Activated CD4-positive, alpha-beta T cell treated with anti-CD3 and anti-CD28 coated beads for 36 hours (primary cell): ENCODE measurements at regions not wholly inside any gene's neighbourhood (a gene's known extent, or its start where the extent isn't known, plus 50 kb on each side); places are given as distances from the start of the nearest gene placed in this dataset.
A peak's percentile ranks its signal among the peaks of the same experiment; 100 is the strongest.
"Not testable (repeated sequence)": the region's sequence is repeated elsewhere in the genome, so short reads cannot be mapped to it uniquely, and the experiment has no call there.

Experiments
- ATAC-seq: fragments of 200-7000 bp; cut with Tn5 transposase; one replicate; pipeline ENCODE4 v1.10.0; 2021; ENCODE audit warnings: mild to moderate bottlenecking, moderate library complexity
- CTCF ChIA-PET: fragments of 350-600 bp; sonication (Branson Sonifier 250); formaldehyde crosslinking; loops from one replicate; lab custom pipeline; 2021; ENCODE audit warnings: antibody characterized with exemption; lab: Charles Lee
- POLR2A ChIA-PET: fragments of 350-600 bp; sonication (Branson Sonifier 250); formaldehyde crosslinking; loops from one replicate; lab custom pipeline; 2021; ENCODE audit warnings: antibody characterized with exemption, inconsistent platforms; lab: Charles Lee
- DNase-seq: peaks from one replicate; pipeline ENCODE4 v3.0.0-alpha.2; 2020
- H3K27ac Mint-ChIP-seq: one replicate; pipeline ENCODE4 v1.8.0; 2021; ENCODE audit warnings: mixed read lengths
- H3K27me3 Mint-ChIP-seq: one replicate; pipeline ENCODE4 v1.8.0; 2021; ENCODE audit warnings: mixed read lengths
- H3K36me3 Mint-ChIP-seq: one replicate; pipeline ENCODE4 v1.8.0; 2021; ENCODE audit warnings: low read depth, mixed read lengths
- H3K4me1 Mint-ChIP-seq: one replicate; pipeline ENCODE4 v1.8.0; 2021; ENCODE audit warnings: mixed read lengths
- H3K4me3 Mint-ChIP-seq: one replicate; pipeline ENCODE4 v1.8.0; 2021; ENCODE audit warnings: mild to moderate bottlenecking, moderate library complexity, mixed read lengths
- H3K9me3 Mint-ChIP-seq: one replicate; pipeline ENCODE4 v1.8.0; 2021; ENCODE audit warnings: low read depth, mixed read lengths
- intact Hi-C, 2 experiments: fragments of 100-400 bp; cut with DNase I in 1 of 2; cut with micrococcal nuclease in 1 of 2; formaldehyde crosslinking; loops; one replicate each; pipeline versions ENCODE4 v1.14.2 to v1.15.1; 2022 to 2024; cut with DNase I, micrococcal nuclease

DNA sequence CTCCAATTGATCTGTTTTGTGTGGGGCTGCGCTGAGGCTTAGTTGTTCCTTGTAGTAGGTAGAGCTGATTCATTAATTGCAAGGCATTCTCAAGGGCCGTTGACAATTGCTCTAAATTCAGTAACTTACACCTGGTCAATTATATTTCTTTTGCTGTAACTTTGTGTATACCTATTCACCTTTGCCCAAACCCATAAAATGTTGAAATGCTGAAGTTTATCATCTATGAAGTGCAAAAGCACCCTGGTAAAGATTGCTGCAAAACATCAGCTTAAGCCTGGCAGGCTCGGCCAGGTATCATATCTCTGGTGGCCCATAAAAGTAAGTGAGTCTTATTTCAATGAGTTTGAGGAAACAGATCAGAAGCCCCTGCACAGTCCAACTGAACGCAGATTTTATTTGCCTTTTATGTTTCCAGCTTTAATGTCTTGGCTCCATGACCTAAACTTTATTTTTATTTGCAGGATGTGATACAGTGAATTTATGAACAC is 203.6 kb upstream of the SLCO3A1 start:
- no peaks in the 10 kb centered on the region for H3K9me3 Mint-ChIP-seq
- POLR2A ChIA-PET, result no interaction called here
- H3K4me3 Mint-ChIP-seq, result no peak overlapping the region
- no peak overlapping the region for H3K27ac Mint-ChIP-seq
- intact Hi-C loops, result no loop called here
- peaks cover 6% of the 10 kb centered on the region for H3K27me3 Mint-ChIP-seq
- no peaks in the 10 kb centered on the region for H3K36me3 Mint-ChIP-seq
- CTCF ChIA-PET, result interaction anchor here (1.0 kb wide), 1 partner anchor 348 kb away, joined by 3 read pairs; no protein-coding TSS in a partner anchor
- H3K4me1 Mint-ChIP-seq, result no peaks in the 10 kb centered on the region
- ATAC-seq, result no peak
- no peak for DNase-seq

DNA sequence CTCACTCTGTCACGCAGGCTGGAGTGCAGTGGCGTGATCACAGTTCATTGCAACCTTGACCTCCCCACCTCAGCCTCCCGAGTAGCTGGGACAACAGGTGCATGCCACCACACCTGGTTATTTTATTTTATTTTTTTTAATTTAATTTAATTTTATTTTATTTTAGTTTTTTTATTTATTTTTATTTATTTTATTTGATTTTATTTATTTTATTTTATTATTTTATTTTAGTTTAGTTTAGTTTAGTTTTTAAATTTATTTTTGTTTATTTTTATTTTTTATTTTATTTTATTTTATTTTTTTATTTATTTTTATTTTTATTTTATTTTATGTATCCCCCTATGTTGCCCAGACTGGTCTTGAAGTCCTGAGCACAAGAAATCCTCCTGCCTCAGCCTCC is 202.3 kb upstream of the SLCO3A1 start:
- POLR2A ChIA-PET, result no interaction called here
- H3K27ac Mint-ChIP-seq, result no peak overlapping the region
- H3K36me3 Mint-ChIP-seq, result no peaks in the 10 kb centered on the region
- ATAC-seq (no peak), DNase-seq (no peak)
- H3K9me3 Mint-ChIP-seq, result no peaks in the 10 kb centered on the region
- peaks cover 15% of the 10 kb centered on the region for H3K27me3 Mint-ChIP-seq
- peaks cover 2% of the 10 kb centered on the region for H3K4me1 Mint-ChIP-seq
- intact Hi-C loops, result no loop called here
- no peak overlapping the region for H3K4me3 Mint-ChIP-seq
- CTCF ChIA-PET, result interaction anchor here (1.4 kb wide), 1 partner anchor 55 kb away, joined by 3 read pairs; no protein-coding TSS in a partner anchor

DNA sequence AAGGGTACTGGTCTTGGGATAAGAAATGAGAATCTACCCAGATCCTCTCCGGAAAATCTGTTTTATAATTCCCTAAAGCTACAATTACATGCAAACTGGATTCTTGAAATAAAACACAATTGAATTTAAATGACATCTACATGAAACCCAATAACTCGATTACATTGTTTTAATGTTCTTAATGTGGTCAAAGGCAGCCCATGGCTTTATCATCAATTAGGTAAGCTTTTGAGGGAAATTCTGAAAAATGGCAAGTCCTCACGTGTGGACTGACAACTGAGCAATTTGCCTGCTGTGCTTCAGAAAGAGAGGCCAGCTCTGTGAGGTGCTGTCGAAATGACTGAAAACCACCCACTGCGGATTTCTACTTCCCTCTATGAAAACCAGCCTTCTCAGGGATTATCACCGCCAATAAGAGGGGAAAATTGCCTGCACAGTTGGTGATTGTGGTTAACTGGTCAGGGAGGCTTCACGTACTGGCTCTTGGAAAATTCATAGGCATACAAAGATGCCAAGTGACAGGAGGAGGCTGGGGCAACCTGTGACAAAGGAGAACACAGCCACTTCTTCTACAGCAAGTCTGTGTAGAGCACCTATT is 200.8 kb upstream of the SLCO3A1 start:
- ATAC-seq, result no peak
- H3K9me3 Mint-ChIP-seq, result no peaks in the 10 kb centered on the region
- CTCF ChIA-PET, result no interaction called here
- intact Hi-C loops, result no loop called here
- no peak for DNase-seq
- peaks cover 2% of the 10 kb centered on the region for H3K4me1 Mint-ChIP-seq
- POLR2A ChIA-PET, result no interaction called here
- H3K4me3 Mint-ChIP-seq, result no peak overlapping the region
- H3K36me3 Mint-ChIP-seq, result no peaks in the 10 kb centered on the region
- H3K27me3 Mint-ChIP-seq, result peaks cover 21% of the 10 kb centered on the region
- no peak overlapping the region for H3K27ac Mint-ChIP-seq

DNA sequence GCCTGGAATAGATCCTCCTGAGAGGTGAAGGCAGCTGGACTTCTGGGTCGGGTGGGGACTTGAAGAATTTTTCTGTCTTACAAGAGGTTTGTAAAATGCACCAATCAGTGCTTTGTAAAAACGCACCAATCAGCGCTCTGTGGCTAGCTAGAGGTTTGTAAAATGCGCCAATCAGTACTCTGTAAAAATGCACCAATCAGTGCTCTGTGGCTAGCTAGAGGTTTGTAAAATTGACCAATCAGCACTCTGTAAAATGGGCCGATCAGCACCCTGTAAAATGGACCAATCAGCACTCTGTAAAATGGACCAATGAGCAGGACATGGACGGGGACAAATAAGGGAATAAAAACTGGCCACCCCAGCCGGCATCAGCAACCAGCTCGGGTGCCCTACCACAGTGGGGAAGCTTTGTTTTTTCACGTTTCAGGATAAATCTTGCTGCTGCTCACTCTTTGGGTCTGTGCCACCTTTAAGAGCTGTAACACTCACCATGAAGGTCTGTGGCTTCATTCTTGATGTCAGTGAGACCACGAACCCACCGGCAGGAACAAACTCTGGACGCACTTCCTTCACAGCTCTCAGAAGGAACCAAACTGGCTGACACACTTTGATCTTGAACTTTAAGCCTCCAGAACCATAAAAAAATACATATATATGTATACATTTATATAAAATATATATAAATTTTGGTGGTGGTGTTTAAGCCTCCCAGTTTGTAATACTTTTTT is 197.8 kb upstream of the SLCO3A1 start:
- intact Hi-C loops, DNase-seq, H3K4me1 Mint-ChIP-seq, H3K9me3 Mint-ChIP-seq, H3K4me3 Mint-ChIP-seq, H3K27ac Mint-ChIP-seq, H3K36me3 Mint-ChIP-seq, ATAC-seq: not testable (repeated sequence)
- CTCF ChIA-PET, result interaction anchor here (0.7 kb wide), 1 partner anchor 50 kb away, joined by 3 read pairs; no protein-coding TSS in a partner anchor
- peaks cover 35% of the 10 kb centered on the region for H3K27me3 Mint-ChIP-seq
- POLR2A ChIA-PET, result interaction anchor here (0.6 kb wide), 1 partner anchor 280 kb away, joined by 4 read pairs; no protein-coding TSS in a partner anchor

DNA sequence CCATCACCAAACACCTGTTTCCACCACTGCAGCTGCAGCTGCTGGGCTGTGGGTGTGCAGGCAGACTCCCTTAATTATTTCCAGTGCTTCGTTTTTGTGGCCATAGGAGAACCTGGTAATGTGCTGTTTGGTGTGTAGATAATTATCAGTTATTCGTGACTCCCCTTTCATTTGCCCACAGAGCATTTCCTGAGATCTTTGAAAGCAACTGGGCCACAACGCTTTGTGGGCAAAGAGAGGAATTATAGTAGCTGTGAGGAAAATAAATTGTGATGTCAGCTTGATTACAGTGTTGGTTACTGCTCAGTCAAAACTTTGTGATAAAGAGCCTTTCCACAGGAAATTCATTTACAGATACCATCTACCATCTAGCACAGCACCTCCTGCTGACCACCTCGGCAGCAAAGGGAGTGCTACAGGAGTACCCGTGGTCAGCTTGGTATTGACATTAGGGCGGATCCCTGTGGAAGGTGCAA is 193.3 kb upstream of the SLCO3A1 start:
- intact Hi-C loops, result no loop called here
- H3K36me3 Mint-ChIP-seq, result no peaks in the 10 kb centered on the region
- POLR2A ChIA-PET, result interaction anchor here (0.7 kb wide), 1 partner anchor 127 kb away, joined by 3 read pairs; no protein-coding TSS in a partner anchor
- H3K27me3 Mint-ChIP-seq, result peaks cover 32% of the 10 kb centered on the region
- H3K9me3 Mint-ChIP-seq, result no peaks in the 10 kb centered on the region
- H3K4me1 Mint-ChIP-seq, result peaks cover 6% of the 10 kb centered on the region
- H3K4me3 Mint-ChIP-seq, result no peak overlapping the region
- ATAC-seq, result no peak
- DNase-seq, result no peak
- CTCF ChIA-PET, result no interaction called here
- no peak overlapping the region for H3K27ac Mint-ChIP-seq

DNA sequence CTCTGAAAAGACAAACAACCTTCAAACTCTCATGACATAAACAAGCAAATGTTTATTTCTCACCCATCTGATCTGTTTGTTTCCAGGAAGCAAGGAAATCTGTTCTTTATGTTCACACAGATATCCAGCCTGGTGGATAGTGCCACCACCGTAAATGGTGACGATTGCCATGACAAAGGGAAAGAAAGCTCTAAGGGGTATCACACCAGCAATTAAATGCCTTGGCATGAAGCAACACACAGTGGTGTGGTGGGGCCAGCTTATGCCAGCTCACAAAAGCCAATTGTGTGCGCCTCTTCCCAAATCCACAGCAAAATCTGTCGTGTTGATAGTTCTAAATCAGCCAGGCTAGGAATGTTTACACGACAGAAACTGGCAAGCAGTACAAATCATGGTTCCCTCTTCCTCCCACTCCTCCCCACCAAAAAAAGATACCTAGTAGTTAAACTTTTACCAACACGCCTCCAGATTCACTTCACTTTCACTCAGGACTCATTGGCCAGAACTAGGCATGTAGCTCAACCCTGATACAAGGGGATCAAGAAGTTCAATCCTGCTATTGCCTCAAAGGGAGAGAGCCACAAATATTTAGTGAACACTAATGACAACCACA is 189.2 kb upstream of the SLCO3A1 start:
- no peak overlapping the region for H3K4me3 Mint-ChIP-seq
- ATAC-seq (no peak), DNase-seq (no peak)
- peaks cover 6% of the 10 kb centered on the region for H3K27me3 Mint-ChIP-seq
- ChIA-PET CTCF (interaction anchor here (1.2 kb wide), 1 partner anchor 11 kb away, joined by 3 read pairs; no protein-coding TSS in a partner anchor), POLR2A (no interaction called here)
- no peaks in the 10 kb centered on the region for H3K36me3 Mint-ChIP-seq
- H3K9me3 Mint-ChIP-seq, result no peaks in the 10 kb centered on the region
- no peak overlapping the region for H3K27ac Mint-ChIP-seq
- peaks cover 5% of the 10 kb centered on the region for H3K4me1 Mint-ChIP-seq
- intact Hi-C loops, result no loop called here

DNA sequence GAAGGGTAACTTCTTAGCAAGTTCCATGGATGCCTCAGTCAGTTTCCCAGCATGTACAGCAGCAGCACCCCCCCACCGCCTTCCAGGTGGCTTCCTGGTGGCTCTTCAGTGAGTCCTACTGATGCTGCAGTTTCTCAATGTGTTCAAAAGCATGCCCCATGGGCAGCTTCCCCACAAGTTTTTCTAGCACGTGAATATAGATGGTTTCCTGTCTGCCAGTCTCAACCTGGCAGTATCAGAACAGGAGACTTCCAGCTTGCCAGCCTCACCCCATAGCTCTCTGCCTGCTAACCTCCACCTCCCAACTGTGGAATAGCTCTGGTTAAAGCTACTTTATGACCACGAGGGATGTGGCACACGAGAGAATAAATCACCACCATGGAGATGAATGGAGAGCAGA is 188.3 kb upstream of the SLCO3A1 start:
- H3K36me3 Mint-ChIP-seq, result no peaks in the 10 kb centered on the region
- CTCF ChIA-PET, result no interaction called here
- no peak overlapping the region for H3K4me3 Mint-ChIP-seq
- H3K4me1 Mint-ChIP-seq, result peaks cover 2% of the 10 kb centered on the region
- POLR2A ChIA-PET, result no interaction called here
- no peak overlapping the region for H3K27ac Mint-ChIP-seq
- intact Hi-C loops, result no loop called here
- peaks cover 5% of the 10 kb centered on the region for H3K27me3 Mint-ChIP-seq
- no peak for DNase-seq
- ATAC-seq, result no peak
- no peaks in the 10 kb centered on the region for H3K9me3 Mint-ChIP-seq

DNA sequence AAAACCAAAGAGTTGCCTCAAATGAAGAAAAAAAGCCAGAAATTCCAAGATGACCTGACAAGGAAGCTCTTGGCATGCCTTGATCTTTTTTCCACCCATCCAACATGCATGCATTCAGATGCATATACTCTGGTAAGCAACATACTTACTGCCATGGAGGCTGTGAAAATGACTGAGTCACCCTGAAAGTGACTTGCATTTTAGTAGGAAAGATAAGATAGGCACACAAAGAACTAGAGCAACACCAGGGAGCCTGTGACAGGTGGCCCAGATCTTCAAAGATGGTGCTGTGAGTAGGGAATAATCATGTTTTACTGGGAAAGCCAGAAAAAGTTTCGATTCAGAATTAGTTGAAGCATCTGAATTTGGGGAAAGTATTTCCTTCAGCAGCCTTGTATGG is 185.1 kb upstream of the SLCO3A1 start:
- no peak overlapping the region for H3K4me3 Mint-ChIP-seq
- no peak for ATAC-seq
- DNase-seq, result no peak
- intact Hi-C loops, result no loop called here
- ChIA-PET CTCF (interaction anchor here (1.0 kb wide), 1 partner anchor 13 kb away, joined by 3 read pairs; no protein-coding TSS in a partner anchor), POLR2A (no interaction called here)
- peaks cover 7% of the 10 kb centered on the region for H3K27me3 Mint-ChIP-seq
- H3K36me3 Mint-ChIP-seq, result no peaks in the 10 kb centered on the region
- no peaks in the 10 kb centered on the region for H3K4me1 Mint-ChIP-seq
- no peak overlapping the region for H3K27ac Mint-ChIP-seq
- peaks cover 4% of the 10 kb centered on the region for H3K9me3 Mint-ChIP-seq

DNA sequence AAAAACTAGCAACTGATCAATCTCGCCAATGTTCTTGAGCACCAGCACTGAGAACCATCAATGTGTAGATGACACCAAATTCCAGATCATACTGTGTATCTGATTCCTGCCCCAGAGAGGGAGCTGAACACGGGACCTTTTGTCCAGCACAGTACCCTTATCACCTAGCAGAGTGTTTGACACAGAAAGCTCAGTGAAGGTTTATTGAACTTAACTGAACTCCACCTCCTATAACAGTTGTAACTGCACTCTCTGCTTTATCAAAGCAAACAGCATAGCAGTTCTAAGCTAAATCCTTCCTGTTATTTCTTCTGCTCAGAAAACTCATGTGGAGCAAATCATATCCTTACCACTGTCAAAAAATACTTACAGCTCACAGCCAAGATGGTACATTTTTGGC is 183.4 kb upstream of the SLCO3A1 start:
- DNase-seq, result no peak
- Mint-ChIP-seq H3K27me3 (peaks cover 12% of the 10 kb centered on the region), H3K4me1 (no peaks in the 10 kb centered on the region), H3K27ac (no peak overlapping the region), H3K4me3 (no peak overlapping the region), H3K9me3 (peaks cover 17% of the 10 kb centered on the region), H3K36me3 (no peaks in the 10 kb centered on the region)
- ATAC-seq, result no peak
- ChIA-PET POLR2A (no interaction called here), CTCF (interaction anchor here (0.7 kb wide), 1 partner anchor 175 kb away, joined by 3 read pairs; no protein-coding TSS in a partner anchor)
- intact Hi-C loops, result no loop called here

DNA sequence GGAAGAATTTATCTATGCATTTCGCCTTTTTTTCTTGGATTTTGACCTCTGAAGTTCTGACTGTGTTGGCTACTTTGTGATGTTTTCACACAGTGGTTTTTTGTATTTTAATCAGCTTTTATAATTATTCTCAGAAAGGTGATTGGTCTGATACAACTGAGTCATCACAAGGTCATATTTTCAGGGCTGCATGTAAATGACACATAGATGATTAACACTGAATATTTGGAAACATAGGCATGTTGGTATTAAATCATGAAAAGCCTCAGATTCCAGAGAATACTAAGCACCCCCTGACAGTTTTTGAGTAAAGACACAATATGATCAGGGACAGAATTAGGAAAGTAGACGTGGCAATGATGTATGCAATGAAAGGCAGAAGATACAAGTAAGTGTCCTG is 175.5 kb upstream of the SLCO3A1 start:
- ATAC-seq (no peak), DNase-seq (no peak)
- Mint-ChIP-seq H3K4me1 (no peaks in the 10 kb centered on the region), H3K27ac (no peak overlapping the region), H3K4me3 (no peak overlapping the region), H3K27me3 (peaks cover 16% of the 10 kb centered on the region), H3K36me3 (no peaks in the 10 kb centered on the region), H3K9me3 (peaks cover 15% of the 10 kb centered on the region)
- intact Hi-C loops, result no loop called here
- ChIA-PET CTCF (no interaction called here), POLR2A (no interaction called here)

DNA sequence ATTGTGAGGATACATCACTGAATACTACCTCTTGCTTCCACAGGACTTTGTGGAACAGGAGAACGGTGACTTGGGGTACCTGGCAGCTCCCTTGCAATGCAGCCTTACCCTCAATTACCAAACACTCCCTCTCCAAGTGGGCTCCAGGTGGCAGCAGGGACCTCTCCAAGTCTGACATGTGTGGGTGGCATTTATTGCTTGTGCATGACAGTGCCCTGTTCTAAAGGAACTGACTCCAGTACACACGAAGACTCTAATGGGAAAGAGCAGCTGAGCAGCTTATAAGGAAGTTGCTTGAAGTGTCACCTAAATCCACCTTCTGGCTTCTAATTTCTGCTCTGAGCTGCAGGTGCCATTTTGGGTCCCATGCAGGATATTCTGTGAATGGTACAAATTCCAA is 174.1 kb upstream of the SLCO3A1 start:
- intact Hi-C loops, result no loop called here
- DNase-seq (peak; percentile 16), ATAC-seq (no peak)
- Mint-ChIP-seq H3K27ac (no peak overlapping the region), H3K4me3 (no peak overlapping the region), H3K4me1 (no peaks in the 10 kb centered on the region), H3K9me3 (peaks cover 6% of the 10 kb centered on the region), H3K36me3 (no peaks in the 10 kb centered on the region), H3K27me3 (peaks cover 25% of the 10 kb centered on the region)
- ChIA-PET CTCF (interaction anchor here (1.4 kb wide), 1 partner anchor 27 kb away, joined by 8 read pairs; no protein-coding TSS in a partner anchor), POLR2A (no interaction called here)
